Amniotic epithelial cell (primary cell): ENCODE measurements at regions not wholly inside any gene's neighbourhood (a gene's known extent, or its start where the extent isn't known, plus 50 kb on each side); places are given as distances from the start of the nearest gene placed in this dataset.
"Not testable (repeated sequence)": the region's sequence is repeated elsewhere in the genome, so short reads cannot be mapped to it uniquely, and the experiment has no call there.

Source experiments
- DNase-seq: peaks from one replicate; pipeline ENCODE4 v3.0.0-alpha.2; 2010; ENCODE audit warnings: low read depth

DNA sequence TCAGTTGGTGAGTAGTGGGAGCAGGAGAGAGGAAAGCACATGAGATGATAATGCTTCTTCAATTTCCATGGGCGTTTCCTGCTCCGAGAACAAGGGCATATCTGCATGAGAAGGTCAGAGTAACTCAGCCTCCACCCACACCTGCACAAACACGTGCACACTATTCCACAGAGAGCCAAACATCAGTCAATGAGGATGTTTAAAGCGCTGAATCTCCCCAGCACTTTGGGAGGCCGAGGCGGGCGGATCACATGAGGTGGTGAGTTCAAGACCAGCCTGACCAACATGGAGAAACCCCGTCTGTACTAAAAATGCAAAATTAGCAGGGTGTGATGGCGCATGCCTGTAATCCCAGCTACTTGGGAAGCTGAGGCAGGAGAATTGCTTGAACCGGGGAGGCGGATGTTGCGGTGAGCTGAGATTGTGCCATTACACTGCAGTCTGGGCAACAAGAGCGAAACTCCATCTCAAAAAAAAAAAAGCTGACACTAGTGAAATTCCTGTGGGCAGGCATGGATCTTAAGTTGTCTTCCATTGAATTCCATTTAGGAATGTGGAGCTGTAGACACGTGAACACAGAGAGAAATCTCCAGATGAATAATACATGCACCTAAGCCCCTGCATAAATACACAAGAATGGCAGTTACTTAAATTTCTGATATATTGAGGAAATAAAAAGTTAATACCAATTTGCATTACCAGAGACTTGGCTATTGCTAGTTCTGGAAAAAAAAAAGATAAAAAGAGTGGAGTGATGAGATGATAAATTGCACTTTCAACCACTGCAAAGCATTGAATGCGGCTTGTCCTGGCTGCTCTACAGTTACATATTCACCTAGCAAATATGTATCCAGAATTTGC, 1097.4 kb upstream of the TMEM132C start:
- DNase-seq = peak; percentile 77

DNA sequence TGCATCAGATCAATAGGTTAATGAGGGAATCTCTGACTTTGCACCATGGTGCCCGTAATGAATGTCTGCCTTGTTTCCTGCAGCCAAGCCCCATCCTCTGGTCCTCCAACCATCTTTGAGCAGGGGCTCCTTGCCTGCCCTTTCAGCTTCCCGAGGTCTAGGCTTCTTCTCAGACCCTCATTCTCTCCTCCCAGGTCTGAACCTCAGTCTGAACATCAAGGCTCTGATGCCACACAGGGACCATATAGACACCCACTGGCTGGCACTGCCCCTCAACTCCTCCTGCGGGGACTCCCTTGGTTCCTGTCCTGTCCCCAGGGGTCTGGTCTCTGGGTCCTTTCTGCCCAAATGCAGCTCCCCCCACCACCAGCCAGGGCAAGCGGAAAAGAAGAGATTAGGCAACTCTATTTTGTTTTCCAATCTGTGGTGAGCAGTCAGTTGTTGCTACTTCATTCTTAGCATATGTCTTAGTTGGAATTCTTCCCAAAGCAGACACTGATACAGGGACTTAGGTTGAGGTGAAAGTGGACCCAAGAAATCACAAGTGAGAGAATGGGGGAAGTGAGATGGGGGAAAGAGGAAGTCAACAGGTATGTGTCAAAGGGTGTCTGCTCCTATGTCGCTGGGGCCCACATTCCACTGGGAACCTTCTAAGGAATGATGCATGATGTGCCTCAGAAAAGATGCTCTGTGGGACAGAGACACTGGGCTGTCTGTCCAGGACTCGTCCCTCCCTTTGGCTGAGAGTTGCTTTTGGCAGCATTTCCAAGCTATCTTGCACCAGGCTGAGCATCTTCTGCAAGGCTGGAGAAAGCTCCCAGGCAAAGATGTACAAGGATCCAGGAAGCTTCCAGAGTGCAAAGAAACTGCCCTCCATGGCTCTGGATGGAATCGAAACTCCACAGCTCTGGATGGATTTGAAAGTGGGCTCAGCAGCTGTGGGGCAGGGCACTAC, 1096.5 kb upstream of the TMEM132C start:
- DNase-seq = peak; percentile 19

DNA sequence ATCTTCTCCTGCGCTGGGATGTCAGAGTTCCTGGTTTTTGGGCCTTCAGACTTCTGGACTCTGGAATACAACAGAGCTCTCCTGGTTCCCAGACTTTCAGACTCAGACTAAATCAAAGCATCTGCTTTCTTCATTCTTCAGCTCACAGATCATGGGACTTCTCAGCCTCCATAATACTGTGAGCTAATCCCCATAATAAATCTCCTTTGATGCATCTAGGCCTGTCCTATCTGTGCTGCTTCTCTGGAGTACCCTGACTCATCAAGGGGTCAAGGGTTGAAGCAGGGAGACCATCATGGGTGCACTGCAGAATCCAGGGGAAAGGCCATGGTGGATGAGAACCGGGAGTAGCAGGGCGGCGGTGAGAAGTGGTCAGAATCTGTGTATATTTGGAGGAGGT, 1094.1 kb upstream of the TMEM132C start:
- DNase-seq = peak; percentile 51

DNA sequence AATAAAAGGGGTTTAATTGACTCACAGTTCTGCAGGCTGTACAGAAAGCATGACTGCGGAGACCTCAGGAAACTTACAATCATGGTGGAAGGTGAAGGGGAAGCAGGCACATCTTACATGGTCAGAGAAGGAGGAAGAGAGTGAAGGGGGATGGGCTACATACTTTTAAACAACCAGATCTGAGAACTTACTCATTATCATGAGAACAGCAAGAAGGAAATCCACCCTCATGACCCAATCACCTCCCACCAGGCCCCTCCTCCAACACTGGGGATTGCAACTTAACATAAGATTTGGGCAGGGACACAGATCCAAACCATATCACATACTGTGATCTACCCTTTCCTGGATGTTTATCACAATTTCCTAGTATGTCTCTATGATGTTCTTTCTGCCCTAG, 1093.0 kb upstream of the TMEM132C start:
- not testable (repeated sequence) for DNase-seq

DNA sequence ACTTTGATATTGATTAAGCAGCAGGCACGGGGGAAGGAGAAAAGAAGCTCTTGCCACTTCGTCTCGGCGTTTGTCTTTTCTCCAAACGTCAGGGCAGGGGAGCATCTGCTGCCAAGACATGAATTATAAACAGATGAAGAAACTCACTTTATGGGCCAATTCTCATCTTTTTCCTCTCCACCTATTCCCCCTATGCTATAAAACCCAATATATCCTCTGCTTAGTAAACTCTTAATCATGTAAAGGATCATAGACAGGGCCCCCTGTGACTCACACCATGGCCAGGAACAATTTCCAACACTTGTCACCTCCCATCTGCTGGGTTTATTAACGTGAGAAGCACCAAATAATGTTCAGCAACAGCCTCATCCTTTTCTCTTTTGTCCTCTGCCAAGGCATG, 1092.1 kb upstream of the TMEM132C start:
- no peak for DNase-seq

DNA sequence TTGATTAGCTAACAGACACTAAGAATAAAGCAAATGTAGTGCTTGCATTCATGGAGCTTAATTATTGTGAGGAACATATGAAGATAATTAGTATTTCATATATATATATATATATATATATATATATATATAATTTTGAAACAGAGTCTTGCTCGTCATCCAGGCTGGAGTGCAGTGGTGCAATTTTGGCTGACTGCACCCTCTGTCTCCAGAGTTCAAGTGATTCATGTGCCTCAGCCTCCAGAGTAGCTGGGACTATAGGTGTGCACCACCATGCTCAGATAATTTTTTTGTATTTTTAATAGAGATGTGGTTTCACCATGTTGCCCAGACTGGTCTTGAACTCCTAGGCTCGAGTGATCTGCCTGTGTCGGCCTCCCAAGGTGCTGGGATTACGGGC, 1091.6 kb upstream of the TMEM132C start:
- no peak for DNase-seq

DNA sequence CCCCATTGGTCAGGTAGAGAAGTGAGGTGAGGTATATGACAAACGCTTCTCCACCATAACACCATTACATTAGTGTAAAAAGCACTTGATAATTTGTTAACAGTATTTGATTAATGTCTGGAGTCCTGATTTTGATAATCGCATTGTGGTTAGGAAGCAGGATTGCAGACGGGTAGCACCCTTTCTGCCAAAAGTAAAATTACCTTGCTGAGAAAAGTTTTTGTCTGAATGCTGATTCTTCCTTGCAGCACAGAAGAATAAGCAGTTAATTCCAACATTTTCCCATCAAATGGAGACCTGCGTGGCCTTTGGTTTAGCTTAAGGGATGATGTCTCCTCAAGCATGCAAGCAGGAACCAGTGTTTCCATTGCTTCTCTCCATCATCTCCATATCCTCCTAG, 1090.2 kb upstream of the TMEM132C start:
- no peak for DNase-seq

DNA sequence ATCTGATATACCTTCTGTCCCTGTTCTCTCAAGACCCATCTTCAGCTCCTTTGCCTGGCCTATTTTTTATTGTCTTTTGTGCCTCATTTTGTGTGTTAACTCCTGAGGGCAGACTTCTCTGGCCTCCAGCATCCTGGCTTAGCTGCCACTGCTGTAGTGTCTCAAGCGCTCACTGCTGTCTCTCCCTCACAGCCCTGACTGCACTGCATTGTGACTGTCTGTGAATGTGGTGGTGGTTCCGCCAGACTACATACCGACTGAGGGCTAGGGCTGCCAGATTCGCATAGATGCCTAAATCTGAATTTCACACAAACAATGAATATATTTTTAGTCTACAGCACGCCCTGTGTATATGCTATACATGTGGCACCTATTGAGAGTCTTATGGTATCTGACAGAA, 1088.9 kb upstream of the TMEM132C start:
- DNase-seq = no peak

DNA sequence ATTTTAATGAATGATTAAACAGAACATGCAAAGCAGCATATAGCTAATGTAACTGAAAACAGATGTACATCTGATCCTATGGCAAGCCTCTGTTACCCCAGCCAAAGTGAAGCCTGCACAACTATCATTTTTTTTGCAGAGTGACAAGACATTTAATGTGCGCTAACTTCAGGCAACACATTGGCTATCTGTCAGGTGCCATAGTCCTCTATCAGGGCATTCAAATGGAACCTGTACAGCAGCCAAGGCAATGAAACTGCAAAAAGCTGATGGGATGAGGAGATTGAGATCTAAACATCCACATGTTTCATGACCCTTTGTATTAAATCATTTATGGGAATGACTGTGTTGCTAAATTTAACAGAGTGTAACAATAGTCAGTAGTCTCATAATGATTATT, 1088.5 kb upstream of the TMEM132C start:
- no peak for DNase-seq

DNA sequence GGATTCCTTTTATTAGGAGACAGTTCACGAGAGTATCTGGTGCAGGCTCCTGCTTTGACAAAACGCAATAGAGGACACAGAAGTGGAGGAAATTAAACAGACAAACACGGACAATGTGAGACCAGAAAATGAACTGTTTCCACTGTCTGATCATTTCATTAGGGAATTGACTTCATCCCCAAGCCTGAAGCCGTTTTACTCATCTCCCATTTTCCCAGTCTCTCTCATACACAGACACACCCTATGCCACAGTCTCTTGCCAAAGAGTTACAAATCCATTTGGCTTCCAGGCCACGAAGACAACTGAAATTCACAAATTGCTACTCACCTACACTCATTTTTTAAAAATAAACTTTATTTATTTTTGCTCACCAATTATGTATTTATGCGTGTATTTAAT, 1087.8 kb upstream of the TMEM132C start:
- no peak for DNase-seq

DNA sequence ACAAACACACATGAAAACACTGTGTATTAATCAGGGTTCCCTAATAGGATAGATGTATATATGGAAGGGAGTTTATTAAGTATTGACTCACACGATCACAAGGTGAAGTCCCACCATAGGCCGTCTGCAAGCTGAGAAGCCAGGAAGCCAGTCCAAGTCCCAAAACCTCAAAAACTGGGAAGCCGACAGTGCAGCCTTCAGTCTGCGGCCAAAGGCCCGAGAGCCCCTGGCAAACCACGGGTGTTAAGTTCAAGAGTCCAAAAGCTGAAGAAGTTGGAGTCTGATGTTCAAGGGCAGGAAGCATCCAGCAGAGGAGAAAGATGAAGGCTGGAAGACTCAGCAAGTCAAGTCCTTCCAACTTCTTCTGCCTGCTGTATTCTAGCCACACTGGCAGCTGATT, 1085.0 kb upstream of the TMEM132C start:
- no peak for DNase-seq

DNA sequence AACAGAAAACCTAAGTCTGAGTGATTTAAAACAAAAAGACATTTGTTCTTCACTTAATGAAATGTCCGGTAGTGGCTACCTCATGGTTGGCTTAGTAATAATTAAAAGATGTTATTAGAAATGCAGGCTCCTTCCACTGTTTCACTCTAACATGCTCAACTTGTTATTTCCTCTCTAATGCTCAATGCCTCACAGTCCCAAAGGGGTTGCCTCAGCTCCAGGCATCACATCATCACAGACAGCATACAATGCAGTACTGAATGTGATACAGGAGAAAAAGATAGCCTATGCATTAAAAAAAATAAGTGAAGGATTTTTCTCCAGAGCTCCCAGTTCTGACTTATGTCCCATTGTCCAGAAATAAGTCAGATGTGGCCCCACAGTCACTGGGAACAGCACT, 1077.0 kb upstream of the TMEM132C start:
- DNase-seq = no peak

DNA sequence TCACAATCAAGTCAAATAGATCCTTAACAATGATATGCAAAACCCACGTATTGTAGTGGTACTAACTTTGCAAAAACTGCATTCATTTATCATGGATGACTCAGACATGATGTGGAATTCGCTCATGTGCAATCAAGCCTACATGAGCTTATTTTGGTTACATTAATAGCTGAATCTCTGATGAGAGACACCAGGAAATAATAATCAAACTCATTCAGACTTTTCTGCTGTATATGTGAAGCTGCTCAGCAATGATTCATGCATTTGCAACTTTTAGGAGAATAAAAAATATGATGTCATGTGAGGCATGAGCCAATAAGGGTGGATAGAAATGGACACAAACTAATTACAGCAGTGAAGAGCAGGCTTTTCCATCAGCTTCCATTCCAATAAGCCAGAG, 1075.8 kb upstream of the TMEM132C start:
- no peak for DNase-seq

DNA sequence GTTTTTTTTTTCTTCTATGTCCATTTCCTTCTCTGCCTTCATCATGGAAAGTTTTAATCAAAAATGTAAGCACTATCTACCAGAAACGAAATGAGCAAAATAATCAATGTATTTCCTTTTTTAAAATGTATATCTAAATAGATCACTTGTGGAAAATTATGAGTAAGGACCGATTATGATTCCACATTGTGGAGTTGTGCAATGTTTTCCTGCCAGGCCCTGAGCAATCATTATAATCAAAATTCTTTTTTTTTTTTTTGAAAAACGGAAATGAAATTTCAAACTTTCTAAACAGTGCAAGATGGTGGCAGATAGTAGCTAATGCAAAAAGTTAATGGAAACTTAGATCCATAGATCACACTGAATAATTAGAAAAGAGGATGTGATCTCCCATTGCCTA, 1074.6 kb upstream of the TMEM132C start:
- DNase-seq = no peak

DNA sequence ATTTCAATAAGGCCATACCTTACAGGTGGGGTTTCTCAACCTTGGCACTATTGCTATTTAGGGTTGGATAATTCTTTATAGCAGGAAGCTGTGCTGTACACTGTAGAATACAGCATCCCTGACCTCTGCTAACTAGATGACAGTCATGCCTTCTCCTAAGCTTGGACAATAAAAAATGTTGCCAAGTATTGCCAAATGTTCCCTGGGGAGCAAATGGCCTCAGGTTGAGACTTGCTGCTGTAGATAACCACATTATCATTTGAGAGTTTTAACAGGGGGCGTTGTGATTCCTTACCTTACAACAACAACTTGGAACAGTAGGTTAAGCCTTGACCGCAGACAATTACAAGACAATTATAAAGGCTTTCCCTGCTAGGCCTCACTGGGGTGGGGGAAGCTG, 1073.6 kb upstream of the TMEM132C start:
- no peak for DNase-seq

DNA sequence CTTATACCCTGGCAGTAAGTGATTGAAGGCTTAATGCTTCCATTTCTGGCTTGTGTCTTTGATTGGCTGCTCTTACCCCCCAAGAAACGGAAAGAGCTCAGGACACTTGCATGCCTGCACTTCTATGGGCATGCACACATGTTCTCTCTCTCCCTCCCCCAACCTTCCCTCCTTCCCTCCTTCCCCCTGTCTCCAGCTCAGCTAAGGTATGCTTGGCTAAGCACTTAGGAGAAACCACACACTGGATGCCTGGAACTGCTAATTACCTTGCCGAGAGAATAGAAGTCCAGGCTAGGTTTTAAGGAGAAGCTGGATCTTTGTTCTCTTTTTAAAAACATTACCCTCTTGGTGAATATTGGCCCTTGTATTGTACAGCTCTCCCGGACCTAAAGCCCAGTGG, 1072.8 kb upstream of the TMEM132C start:
- DNase-seq = no peak

DNA sequence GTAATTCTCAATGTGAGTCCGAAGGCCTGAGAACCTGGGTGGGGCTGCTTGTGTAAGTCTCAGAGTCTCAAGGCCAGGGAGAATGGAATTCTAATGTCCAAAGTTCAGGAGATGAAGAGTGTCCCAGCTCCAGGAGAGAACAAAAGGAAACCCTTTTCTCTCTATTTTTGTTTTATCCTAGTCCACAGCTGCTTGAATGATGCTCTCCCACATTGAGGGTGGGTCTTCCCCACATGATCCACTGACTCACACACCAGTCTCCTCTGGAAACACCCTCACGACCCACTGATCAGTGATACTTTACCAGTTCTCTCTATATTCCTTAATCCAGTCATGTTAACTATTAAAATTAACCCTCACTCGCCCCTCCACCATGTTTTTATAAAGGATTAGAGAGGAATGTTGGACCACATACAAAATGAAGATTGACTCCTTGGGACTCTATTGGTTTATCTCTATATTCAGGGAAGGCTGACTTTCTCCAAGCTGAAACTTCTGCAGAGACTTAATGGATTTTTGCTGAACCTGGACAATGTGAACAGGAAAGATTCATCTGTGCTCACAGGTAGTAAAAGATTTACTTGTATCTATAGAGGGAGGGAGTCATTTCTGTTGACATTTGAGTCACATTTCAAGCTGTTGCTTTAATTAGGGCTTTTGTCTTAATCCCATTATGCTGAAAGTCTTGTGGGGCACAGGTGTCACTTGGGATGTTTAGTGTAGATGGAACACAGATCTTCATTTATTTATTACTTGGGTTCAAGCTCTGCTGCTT, 1061.0 kb upstream of the TMEM132C start:
- DNase-seq = no peak

DNA sequence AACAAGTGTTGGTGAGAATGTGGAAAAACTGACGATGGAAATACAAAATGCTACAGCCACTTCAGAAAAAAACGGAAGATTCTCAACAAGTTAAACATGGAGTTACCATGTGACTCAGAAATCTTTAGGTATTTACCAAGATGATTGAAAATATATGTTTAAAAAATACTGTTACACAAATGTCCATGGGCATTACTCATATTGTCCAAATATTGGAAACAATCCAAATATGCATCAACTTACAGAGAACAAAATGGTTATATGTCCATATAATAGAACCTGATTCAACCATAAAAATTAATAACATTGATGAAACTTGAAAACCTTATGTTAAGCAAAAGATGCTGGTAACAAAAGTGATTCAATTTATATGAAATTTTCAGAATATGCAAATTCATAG, 1057.7 kb upstream of the TMEM132C start:
- no peak for DNase-seq

DNA sequence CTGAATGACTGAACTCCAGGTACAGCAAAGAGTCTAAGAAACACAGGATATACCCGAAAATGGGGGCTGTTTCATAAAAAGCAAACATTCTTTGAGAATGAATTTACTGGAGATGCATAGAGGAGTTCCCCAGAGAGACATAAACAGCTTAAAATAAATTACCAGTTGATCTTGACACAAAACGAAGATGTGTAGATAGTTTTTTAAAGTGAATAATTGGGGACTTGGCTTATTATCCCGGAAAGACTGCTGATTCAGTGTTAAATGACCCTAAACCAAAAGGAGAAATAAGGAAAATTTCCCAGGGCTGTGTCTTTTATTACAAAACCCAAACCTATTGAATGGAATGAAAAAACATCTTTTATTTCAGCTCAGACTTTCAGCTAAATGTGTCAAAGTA, 1052.8 kb upstream of the TMEM132C start:
- DNase-seq = no peak

DNA sequence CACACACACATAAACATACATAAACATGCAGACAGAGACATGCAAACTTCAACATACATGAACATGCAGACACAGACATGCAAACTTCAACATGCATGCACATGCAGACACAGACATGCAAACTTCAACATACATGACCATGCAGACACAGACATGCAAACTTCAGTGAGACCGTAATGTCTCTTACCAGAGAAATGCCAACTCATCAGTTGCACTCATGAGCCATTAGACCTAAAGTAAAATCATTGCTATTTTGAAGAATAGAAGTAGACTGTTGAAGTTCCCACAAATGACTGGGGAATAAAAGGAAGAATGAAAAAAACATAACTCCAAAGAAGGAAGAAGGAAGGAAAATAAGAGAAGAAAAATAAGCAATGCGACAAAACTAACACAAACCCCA, 1044.0 kb upstream of the TMEM132C start:
- DNase-seq = no peak

DNA sequence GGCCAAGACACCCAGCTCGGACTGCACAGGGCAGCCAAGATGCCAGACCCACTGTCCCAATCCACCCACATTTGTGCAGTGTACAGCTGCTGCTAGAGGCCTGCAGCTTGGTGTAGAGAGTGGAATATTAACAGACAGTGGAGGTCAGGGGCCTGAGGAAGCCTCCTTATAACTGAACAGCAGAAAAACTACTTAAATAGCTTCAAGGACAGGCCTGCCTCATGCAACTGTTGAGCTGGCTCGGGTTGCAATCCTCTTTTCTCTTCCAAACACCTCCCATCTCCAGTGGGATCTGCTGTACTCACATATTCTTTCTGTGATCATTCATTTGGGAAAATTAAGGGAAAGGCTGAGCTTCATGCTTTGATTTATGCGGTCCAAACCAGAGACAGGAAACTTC, 1043.2 kb upstream of the TMEM132C start:
- no peak for DNase-seq

DNA sequence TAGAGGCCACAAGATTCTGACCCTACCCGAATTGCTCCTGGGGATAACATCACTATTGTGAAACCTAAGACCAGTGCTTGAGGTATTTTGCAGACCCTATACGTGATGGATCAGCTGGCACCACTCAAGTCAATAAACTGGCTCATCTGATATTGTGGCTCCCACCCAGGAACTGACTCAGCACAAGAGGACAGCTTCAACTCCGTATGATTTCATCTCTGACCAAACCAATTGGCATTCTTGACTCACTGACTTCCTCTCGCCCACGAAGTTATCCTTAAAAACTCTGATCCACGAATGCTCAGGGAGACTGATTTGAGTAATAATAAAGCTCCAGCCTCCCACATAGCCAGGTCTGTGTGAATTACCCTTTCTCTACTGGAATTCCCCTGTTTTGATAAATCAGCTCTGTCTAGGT, 1036.1 kb upstream of the TMEM132C start:
- DNase-seq = peak; percentile 76
